GM19463 (cell line): ENCODE measurements at regions not wholly inside any gene's neighbourhood (a gene's known extent, or its start where the extent isn't known, plus 50 kb on each side); places are given as distances from the start of the nearest gene placed in this dataset.
"Not testable (repeated sequence)": the region's sequence is repeated elsewhere in the genome, so short reads cannot be mapped to it uniquely, and the experiment has no call there.

Experiments
- ATAC-seq: cut with Tn5 transposase; IDR thresholded peaks from one replicate; pipeline ENCODE4 v1.9.1; 2021; ENCODE audit warnings: mild to moderate bottlenecking, moderate library complexity; ENCODE audit not compliant: unreplicated experiment

DNA sequence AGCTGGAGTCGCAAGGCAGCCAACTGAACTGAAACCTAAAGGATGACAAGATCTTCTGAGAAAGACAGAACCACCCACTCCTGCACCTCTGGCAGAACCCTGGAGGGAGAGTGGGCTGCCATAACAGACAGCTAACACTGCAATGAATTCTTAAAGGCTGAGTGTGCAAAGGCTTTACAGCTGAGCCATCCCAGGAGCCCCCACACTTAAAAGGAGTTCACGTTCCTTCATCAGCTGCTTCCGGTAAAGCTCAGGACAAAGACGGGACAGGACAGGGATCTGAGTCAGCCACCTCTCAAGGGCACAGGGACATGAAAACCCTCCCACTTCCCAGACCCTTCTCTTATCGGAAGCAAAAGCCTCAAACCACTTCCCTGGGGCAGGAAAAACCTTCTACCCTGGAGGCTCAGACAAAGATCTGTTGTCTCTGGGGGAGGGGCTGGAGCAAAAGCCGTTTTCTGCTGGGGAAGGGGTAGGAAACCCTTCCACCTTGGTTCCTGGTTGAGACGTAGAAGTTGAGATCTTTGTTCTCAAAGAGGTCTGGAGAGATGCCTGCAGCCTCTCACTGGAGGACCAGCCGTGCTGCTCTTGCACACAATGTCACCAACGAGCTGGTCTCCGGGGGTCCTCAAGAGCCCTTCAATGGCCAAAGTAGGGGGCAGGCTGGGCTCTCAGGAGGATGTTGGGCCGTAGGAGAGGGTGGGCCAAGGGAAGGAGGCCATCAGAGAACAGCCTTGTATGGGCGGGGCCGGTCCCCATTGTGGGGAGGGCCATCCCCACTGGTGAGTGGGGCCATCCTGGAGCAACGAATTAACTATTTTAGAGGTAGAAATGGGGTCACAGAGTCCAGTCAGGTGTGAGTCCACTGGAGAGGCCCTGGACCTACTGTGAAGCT is 452.4 kb downstream of the PTPRU start:
- ATAC-seq = no peak

- no peak for ATAC-seq
These were observed 451.4 kb downstream of the PTPRU start for GRCh38 chr1:29687601-29688244.

GRCh38 chr1:29687166-29687565 is 450.8 kb downstream of the PTPRU start:
- no peak for ATAC-seq

GRCh38 chr1:29686012-29686930 is 449.9 kb downstream of the PTPRU start:
- no peak for ATAC-seq

DNA sequence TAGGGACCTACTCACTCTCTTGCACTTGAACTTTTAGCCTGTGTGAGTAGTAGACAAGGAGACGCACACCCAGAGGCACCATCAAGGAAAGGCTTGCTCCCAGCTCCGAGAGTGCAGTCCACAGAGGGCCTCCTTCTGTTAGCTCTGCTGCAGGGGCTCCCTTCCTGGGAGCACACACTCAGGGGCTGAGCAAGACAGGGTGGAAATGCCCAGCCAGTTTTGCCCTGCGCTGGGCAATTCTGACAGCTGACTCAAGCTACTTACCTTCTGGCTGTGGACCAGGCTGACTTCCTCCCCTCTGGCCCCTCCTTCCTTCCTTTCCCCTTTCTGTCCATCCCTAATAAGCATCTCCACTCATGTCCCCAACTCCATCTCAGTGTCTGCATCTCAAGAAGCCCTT is 449.1 kb downstream of the PTPRU start:
- no peak for ATAC-seq

GRCh38 chr1:29684141-29684540 is 447.8 kb downstream of the PTPRU start:
- ATAC-seq = no peak

- no peak for ATAC-seq
These were observed 447.1 kb downstream of the PTPRU start for GRCh38 chr1:29683472-29683871.

- ATAC-seq = no peak
These were observed 446.6 kb downstream of the PTPRU start for GRCh38 chr1:29682919-29683295.

DNA sequence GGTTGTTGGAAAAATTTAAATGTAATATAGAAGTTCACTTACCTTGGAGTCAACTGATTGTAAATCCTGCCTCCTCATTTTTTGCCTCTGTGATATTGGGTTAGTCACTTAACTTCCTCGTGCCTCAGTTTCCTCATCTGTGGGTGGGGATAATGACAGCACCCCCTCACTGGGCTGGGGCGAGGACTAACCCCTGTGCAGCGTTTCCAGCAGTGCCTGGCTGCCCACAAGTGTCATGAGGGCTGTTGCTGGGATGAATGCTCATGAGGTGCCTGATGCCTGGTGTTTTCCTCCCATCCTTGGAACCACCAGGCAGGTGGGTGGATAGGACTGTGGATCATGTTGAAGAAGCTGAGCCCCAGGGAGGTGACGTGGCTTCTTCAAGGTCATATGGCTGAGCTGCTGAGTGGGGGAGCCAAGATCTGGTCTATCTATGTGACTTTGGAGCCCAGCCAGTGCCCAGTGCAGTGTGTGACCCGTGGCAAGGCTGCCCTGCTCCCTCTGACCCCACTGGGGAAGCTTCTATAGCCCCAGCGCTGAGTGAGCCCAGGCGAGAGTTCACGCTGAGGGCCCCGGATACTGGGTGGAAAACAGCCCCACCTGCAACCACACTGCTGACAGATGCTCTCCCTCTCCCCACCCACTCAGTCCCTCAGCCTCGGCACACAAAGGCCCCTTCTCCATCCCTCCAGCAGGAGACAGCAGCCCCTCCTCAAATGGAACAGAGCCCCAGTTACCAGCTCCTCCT is 446.0 kb downstream of the PTPRU start:
- no peak for ATAC-seq

GRCh38 chr1:29681416-29681815 is 445.1 kb downstream of the PTPRU start:
- ATAC-seq = not testable (repeated sequence)

DNA sequence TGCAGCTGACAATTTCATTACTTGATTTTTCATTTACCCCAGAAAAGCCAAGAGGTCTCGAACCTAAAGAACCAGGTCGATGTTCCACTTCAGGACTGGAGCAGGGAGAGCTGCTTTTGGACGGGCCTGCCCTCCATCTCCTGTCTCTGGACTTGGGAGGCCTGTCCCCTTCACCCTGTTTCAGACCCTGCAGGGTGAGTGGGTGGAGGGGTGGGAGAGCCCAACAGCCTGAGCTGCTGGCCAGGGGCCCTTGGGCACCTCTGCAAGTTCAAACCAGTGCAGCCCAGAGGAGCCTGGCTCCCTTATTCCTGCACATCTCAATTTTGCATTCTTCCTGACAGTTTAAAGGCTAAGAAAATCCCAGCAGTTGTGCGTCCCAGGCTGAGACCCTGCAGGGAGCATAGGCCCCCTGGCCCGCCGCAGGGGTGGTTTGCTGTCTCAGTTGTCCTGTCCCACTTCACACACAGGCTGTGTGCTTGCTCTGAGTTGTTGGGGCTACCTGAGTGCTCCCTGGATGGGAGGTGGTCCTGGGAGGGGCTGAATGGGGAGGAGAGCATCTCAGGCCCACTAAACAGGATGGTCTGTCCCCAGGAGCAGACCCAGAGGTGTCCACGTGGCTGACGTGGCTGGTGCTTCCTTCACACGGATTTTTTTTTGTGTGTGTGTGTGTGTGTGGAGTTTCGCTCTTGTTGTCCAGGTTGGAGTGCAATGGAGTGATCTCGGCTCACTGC is 443.7 kb downstream of the PTPRU start:
- ATAC-seq = no peak

- no peak for ATAC-seq
These were observed 443.0 kb downstream of the PTPRU start for GRCh38 chr1:29679316-29679715.

GRCh38 chr1:29677028-29678024 is 441.0 kb downstream of the PTPRU start:
- ATAC-seq = no peak

DNA sequence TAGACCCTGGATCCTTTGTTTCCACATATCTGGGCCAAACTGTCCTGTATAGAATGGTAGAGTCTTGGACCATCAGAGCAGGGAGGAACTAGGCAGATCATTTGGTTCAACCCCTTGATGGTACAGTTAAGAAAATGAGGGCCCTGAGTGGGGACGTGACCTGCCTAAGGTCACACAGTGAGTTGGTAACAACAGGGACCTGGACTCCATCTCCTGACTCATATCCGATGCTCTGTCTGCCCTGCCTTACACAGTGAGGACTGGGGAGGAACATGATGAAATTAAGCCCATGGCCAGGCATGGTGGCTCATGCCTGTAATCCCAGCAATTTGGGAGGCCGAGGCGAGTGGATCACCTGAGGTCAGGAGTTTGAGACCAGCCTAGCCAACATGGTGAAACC is 440.2 kb downstream of the PTPRU start:
- no peak for ATAC-seq

GRCh38 chr1:29675481-29676263 is 439.4 kb downstream of the PTPRU start:
- no peak for ATAC-seq

DNA sequence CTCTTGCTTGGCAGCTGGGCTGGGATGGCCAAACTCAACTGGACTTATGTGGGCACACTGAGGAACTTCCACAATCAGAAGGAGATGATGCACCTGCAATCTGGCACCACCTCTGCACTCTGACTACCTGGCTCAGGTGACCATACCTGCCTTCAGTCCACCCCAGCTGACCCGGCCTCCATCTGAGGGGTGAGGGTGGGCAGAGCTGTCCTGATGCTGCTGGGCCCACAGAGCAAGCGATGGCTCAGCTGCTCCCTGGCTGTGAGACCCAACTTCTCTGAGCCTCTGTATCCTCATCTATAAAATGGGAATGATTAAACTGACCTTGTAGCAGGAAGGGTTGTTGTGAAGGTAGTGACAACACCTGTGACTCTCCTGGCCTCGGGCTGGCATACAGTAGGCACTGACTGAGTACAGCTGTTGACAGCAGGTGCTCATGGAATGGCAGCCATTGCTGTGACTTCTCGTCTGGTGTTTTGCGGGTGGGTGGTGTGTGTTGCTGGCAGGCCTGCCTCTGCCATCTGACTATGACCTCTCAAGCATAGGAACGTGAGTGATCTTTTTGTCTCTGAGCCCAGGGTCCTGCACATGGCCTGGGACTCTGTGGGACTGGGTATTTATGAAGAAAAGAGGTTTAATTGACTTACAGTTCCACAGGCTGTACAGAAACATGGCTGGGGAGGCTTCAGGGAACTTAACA is 438.5 kb downstream of the PTPRU start:
- ATAC-seq = no peak
